CD4-positive, alpha-beta T cell treated with Interleukin-15 for 1 hour (primary cell): ENCODE measurements at regions not wholly inside any gene's neighbourhood (a gene's known extent, or its start where the extent isn't known, plus 50 kb on each side); places are given as distances from the start of the nearest gene placed in this dataset.

Source experiments
- DNase-seq: peaks from one replicate; pipeline ENCODE4 v3.0.0-alpha.2; 2020

DNA sequence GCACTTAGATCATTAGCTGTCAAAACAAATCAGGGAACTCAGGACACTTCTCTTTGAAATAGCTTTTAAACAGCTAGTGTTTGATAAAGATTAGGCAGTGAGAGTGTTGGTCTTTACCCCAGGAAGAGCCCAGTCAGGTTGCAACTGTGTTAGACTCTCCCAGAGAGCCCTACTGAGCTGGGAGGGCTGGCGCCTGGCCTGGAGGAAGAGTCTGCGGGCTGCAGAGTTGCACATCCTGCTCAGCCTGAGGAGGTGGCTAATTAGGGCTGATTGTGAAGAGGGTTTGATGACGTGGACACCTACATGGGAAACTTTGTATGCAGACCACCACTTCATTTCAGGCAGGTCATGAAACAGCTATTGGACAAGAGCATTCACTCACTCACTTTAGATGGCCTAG lies 112.0 kb downstream of the TMEM174 start:
- no peak for DNase-seq

DNA sequence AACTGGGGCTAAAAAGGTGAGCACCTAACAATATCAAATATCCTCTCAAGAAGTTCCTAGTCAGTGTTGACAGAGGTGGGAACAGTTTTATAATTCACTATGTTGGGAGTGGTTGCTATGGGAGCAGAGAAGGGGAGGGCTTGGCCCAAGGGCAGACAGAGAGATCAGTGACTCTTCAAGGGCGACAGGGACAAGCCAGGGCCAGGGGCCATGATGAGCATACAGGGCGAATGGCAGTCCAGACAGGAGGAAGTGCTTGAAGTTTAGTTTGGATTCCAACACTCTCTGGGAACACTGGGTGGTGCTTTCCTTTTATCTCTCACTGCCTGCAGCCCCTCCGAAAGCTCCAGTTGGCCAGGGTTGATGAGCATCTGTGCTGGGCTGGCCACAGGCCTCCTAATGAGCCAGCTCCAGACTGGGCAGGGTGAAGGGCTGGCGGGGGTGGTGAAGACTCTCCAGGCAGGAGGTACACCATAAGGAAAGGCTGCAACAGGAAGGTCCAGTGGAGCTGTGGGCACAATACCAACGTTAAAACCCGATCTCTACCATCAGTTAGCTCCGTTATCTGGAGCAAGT lies 111.3 kb downstream of the TMEM174 start:
- no peak for DNase-seq

DNA sequence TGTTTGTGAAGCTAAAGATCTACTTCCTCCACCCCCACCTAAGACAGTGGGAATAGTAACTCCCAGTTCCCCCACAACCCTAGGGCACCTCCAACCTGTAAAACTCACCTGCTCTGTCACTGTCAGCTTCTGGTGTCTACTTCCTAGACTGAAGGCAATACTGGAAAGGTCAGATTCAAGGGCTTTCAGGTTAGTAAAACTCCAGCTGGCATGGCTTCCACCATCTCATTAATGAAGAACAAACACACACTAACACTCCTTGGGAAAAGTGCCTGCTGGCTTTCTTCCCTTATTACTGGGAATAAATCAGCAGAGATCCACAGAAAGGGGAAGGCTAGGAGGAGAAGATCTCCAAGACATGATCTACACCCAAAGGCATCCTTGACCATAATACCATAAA lies 109.9 kb downstream of the TMEM174 start:
- no peak for DNase-seq

DNA sequence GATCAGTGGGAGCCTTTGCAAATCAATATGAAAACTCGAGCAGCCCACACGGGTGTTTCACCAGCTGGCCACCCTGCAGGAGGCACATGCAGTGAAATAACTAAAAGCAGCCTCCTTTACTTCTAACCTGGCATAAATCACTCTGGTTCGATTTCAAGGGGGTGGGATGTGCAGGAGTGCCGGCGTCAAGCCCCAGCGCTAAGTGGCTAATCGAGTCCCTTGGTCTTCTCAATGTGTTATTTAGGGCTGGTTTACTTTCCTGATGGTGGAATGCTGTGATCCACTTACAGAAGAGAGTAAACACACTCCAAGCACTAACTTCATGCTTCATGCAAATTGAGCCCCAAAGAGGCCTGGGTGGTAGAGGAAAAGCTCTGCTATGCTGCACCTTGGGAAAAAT lies 109.4 kb downstream of the TMEM174 start:
- no peak for DNase-seq

DNA sequence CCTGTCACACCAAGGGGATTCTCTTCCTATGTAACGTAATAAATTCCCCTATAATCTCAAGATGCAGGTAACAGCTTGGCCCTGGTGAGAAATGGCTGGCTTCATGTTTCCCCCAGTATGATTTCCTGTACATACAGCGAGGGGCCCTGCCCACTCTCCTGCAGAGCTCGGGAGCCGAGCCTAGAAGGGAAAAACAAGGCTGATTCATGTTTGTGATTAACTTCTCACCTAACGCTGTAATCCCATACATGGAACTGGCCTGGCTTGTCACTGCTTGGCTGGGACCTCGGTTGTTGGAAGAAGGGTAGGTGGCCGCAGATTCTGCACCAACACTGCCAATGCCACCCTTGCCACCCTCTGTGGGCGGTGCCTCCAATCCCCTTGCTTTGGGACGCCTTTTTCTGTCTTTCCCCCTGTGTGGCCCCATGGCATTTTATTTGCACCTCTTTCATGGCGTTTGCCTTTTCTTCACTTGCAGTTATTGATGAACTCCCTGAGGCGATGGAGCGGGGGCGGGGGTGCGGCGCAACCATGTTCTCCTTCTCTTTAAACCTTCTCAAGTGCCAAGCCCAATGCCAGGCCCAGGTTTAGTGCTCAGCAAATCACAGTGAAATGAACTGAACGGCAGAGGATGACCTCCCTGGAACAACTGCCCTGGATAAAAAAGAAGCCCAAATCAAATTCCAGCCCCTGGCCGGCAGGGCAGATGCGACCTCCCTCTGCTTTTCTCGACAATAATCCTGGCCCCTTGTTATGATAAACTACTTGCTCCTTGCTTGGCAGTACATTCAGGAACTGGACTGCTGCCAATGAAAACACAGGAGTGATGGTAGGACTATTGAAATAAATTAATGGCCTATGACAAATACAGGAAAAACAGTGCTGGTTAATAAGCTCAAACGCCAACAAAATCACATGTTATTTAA lies 108.1 kb downstream of the TMEM174 start:
- no peak for DNase-seq

DNA sequence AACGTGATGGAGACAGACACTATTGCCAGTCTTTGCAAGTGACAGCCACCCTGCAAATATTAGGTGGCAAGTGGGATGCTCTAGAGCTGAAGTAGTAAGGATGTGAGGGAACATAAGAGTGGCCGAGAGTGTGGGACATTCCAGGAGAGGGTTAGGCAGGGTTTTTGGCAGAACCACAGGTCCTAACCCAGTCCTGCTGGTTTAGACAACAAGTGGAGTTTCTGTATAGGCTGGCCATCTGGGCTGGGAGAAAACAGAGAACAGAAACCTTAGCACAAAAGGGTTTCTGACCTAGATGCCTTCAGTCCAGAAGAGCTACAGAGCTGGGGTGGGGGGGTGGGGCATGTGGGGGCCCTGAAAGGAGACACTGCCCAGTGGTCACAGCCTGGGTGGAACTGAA lies 107.4 kb downstream of the TMEM174 start:
- DNase-seq = no peak

DNA sequence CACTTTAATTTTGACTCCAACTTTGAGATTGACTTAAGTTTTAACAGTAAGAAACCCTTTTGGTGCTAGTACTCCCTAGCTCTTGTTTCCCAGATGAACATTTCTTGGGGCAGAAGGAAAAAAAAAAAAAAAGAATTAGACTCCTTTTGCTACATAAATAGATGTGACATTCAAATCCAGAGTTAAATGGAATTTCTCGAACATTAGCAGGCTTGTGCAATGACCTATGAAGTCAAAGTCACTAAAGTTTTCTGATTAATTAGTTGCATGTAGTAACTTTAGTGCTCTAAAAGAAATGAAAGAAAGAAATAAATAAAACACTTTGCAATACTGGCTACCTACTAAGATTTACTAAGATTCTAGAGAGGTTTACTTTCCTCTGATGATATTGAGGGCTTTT lies 106.8 kb downstream of the TMEM174 start:
- DNase-seq = no peak

DNA sequence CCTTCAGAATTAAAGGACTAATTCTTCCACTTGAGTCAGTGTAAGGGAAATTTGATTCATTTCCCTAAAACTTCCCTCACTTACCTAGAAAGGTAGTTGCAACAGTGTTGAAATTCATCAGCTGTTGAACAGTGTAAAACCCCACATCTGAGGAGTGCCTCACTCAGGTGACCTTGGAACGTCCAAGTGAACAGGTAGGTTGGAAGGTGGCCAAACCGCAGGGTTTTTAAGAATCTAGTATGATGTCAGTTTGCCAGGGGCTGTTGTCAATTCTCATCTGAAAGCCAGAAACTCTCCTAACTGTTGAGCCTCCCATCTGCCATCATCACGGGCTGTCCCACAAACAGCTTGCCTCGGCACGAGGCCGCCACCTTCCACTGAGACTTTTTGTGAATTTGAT lies 105.7 kb downstream of the TMEM174 start:
- DNase-seq = no peak

DNA sequence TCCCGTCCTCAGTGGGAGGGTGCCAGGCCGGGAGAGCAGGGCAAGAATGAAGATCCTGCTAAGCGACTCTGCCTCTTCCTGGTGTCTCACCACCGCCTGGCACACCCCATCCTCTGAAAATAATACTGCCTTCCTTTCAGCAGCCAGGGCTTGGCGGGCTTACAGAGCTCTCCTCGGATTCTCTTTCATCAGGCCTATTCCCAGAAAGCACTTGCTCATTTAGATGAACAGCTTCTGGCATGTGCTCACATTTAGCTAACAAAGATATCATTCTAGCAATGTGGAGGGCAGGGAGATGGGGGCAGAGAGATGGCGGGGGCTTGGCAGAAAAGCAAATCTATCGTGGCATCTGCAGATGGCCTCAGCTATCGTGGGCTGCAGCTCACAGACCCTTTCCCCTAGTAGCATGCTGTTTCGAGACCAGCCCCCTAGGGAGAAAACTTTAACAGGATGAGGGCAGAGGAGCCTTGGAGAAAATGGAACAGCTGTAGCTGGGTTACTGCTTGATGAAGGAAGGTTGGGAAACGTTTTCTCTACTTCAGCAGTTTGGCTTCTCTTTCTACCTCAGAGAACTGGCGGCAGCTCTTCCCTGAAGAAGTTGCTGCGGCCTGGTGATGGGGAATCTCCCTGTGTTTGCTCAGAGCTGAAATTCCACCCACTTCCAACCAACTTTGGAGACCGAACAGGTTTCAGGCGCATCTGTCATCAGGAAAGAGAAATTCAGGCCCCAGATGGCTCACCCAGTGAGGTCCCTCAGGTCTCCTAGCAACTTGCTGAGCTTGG lies 102.1 kb downstream of the TMEM174 start:
- DNase-seq = no peak

DNA sequence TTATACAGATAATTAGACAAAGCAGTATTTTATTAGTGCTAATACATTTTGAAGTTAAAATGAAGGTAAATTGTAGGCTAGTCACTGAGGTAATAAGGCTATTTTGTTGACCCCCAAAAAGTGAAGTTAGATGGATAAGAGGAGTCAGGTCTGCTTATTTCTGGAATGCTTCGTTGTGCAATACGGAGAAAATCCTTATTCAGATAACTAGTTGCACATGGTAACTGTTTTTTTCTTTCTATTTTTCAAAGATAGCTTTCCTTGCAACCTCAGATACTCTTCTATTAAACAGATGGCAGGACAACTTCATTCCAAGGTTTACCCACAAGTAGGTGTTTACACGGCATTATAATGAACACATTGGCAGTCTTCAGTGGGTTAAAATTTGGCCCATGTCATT lies 101.1 kb downstream of the TMEM174 start:
- DNase-seq = no peak

DNA sequence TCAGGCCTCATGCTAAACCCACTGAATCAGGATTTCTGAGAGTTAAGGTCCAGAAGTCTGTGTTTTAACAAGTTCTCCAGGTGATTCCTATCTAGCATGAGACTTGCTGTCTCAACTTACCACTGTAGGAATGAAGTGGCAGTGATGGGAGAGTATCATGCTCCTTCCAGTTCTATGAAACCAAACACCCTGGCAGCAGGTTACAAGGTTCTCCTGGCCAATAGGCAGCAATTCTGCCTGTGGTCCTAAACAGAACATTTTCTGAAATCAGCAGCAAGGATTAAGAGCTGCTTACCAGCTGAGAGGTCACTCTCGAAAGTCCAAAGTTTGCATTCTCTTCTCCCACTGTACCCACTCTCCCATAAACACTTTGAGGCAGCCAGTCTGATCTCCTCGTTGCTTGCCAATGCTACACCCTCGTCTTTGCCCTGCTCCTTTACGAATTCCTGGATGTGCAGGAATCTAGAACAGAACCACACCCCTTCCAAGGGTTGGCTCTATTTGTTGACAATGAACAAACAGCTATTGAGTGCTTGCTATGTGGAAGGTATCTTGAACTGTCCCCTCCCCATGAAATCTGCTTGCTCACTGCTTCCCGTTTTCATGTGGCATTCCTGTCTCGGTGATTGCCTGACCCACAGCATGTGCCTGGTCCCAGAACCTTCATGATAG lies 100.5 kb downstream of the TMEM174 start:
- no peak for DNase-seq

DNA sequence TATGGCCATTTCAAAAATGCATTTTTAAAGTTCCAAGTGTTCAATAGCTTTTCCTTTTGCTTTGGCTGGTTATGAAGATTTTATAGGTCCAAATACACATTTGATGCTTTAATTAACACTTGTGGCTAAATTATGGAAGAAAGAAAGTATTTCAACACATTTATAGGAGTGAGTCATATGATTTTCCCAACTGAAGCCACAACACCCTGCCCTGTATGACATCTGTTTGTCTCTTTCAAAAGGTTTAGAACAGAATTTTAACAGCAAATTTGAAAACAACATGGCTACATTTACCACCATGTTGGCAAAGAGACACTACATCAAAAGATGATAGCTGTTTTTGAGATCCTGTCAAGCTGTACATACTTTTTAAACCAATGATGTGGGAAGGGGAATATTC lies 99.4 kb downstream of the TMEM174 start:
- no peak for DNase-seq

DNA sequence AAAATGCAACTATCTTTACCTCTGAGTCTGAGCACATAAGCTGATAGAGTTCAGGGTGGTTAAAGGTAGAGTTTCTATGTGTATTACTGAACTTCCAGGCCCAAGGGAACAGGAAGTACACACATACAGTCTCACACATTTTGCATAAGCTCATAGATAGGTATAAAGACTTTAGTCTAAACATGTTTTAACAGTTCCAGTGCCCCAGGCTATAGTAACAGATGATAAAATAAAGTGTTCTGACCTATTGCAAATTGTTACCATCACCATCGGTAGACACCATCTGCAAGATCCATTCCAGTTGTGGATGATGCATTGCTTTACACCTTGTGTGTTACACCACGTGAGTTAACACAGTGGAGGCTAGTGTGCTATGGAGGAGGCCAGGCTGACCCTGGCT lies 95.8 kb downstream of the TMEM174 start:
- no peak for DNase-seq

DNA sequence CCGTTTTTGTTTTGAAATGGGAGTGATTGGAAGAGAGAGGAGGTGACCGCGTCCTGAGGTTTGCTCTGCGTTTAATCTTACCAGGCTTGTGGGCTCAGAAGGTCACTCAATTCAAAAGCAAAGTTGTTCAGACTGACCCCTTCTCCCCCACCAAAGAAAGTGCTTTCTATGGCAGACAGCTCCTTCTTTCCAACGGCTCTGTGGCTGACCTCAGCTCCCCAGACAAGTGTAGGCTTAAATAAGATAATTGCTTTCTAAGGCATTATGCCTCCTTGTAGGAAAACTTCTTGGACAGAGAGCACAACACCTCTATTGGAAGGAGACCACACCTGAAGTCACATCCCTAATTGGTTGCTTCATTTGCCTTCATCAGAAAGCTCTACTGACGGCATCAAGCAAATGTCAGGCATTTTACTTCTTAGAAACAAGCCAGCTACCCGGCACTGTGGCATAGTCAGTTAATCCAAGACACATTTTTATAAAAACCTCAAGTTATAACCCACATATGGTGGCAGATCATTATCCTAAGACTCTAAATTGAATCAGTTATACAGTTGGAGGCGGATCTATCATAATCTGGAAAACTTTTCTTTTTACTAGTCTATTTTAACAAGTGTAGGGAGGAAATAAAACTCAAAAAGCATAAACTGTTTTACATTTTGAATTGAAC lies 94.9 kb downstream of the TMEM174 start:
- no peak for DNase-seq

DNA sequence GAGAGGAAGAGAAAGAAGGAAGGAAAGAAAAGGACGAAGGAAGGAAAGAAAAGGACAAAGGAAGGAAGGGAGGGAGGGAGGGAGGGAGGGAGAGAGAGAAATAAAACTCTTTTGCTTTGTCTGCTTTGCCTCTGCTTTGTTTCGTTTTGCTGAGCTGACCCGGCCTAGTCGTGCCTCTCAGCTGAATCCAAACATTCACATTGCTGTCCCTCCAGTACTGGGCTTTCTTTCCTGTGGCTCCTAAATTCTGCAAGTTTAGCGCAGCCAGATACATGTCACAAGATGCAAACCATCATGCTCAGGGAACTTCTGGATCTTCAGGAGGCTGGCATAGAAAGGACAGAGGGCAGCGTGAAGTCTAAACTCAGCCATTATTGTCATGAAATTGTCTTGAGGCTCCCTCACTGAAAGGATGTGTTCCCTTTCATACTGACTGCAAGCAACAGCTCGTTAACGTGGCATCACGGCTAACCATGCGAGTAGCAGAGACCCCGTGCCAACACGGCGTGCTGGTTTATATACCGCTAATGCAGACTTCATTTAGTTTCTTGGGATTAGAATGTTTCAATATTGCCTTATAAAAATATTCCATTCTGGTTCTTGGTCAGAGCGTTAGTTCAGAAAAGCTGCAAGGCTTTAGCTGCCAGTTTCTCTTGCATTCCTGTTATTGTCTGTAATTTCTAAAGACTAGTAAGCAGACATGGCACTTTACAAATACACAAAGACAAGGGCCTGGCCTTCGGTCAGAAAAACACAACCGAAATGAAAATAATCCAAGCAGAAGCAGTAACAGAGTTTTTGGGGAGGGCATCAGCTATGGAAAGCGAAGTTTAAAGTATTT lies 94.2 kb downstream of the TMEM174 start:
- no peak for DNase-seq

DNA sequence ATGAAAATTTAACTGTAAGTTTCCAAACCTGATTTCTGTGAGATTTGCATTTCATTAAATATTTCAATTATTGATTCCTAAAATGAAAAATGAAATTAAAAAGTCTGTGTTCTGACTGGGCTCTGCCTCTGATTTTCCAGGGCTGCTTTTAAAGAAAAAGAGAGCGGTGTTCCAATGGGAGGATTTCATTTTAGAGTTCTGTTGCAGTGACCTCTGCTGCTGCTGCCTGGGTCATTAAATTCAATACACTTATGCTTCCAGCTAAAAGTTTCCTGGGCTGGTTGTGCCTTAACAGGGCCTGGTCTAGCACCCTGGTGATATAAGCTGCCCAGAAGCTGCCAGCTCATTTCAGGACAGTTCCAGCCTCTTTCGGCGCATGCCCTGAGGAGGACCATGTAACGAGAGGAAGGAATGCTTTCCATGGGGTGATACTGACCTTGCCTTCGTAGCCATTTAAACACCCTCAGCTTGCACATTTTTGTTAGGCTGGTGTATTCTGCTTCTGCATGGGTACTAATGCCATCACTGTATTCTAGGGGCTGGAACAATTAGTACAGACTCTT lies 93.3 kb downstream of the TMEM174 start:
- no peak for DNase-seq

DNA sequence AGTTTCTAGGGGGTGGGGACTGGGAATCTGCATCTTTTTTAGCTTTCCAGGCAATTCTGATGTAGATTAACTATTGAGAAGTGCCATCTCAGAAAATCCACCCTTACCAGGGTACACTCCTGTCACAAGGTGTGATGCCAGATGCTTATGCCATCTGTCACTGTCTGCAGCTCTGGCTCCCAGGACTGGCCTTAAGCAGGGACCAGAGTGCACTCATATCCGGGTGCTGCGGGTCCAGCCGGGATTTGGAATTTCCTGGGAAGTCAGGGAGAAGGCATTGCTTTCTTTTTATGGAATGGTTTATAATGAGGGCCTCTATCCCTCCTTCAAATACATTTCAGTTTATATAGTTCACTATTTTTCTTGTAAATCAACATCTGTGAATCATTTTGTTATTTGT lies 92.6 kb downstream of the TMEM174 start:
- DNase-seq = no peak

DNA sequence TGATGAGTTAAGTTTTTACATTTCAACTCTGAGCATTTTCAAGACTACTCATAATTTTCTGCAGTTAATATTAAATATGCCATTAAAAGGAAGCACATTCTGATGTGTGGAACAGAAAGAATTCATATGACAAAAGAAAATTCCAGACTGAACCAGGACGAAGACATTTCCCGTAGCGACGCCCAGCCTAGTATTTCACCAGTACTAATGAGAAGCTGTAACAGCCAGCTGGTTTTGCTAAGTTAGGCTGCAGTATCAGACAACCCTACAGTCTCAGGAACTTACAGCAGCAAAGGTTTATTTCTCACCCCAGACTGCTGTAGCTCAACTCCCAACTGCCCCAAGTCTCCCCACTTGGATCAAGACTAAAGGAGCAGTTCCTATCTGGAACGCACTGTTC lies 91.6 kb downstream of the TMEM174 start:
- no peak for DNase-seq

DNA sequence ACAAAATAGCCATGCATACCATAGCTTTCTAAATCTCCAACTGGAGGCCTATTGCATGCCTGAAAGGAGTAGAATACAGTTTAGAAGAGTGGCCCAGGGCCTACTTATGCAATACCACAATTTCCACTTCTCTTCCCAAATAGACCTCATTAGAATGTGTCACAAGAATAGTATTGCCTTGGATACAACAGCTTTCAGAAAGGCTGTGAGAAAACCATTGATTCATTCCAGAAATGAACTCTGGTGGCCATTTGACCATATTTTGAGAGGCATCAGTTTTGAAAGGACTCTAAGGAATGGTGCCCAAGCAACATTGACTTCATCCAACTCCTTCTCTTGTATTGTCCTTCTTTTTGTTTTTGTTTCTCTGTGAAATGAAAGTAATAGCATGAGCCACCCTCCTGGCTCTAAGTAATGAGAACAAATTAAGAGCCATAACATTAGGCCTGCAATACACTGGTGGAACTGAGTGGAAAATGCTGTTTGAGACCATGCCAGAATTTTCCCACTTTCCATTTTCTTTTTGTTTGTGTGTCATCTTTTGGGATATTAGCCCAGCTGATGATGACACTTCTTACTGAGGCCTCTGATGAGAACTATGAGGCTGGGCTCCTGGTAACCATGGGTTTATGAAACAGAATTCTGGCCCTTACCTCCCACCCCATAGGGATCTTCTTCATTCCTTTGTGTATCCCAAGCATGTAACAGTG lies 90.2 kb downstream of the TMEM174 start:
- DNase-seq = no peak

DNA sequence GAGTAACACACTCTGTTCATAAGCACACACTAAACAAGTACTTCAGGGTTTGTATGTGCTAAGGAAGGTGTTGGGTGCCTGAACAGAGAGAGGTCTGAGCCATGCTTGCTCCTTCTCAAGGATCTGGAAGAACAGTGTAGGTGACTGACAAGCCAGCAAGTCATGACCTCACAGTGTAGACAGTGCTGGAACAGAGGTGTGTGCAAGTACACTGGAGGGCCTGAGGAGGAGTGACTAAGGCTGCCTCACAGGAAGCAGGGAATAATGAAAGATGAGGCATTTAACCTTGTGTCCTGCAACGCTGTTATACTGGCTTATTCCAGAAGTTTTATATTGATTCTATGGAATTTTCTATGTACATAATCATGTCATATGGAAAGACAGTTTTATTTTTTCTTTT lies 83.9 kb downstream of the TMEM174 start:
- no peak for DNase-seq

DNA sequence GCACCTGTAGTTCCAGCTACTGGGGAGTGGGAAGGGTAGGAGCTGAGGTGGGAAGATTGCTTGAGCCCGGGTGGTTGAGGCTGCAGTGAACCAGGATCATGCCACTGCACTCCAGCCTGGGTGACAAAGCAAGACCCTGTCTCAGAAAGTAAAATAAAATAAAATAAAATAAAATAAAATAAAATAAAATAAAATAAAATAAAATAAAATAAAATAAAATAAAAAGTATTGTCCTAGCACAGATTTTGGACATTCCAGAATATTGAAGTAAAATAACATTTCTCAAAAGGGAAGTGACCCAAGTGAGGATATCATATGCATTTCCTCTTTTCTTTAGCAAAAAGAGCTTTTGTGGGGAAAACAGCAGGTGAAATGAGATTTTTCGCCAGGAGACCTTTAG lies 83.5 kb downstream of the TMEM174 start:
- DNase-seq = no peak
